Astrocyte (in vitro differentiated cells and primary cell): ENCODE measurements at regions not wholly inside any gene's neighbourhood (a gene's known extent, or its start where the extent isn't known, plus 50 kb on each side); places are given as distances from the start of the nearest gene placed in this dataset.
"Not testable (repeated sequence)": the region's sequence is repeated elsewhere in the genome, so short reads cannot be mapped to it uniquely, and the experiment has no call there.

ENCODE experiments used
- DNase-seq: peaks from one replicate; pipeline ENCODE4 v3.0.0-alpha.2; 2010; ENCODE audit warnings: low read depth
- FAIRE-seq: peaks from 2 replicates; lab custom pipeline; 2011; peaks lifted over from hg19 to GRCh38; lab: Jason Lieb, UNC
- H2AFZ ChIP-seq: 2 replicates; pipeline ENCODE4 v1.6.0; 2012; ENCODE audit warnings: low read depth, low read length, inconsistent platforms
- H3K27ac ChIP-seq: 2 replicates; pipeline ENCODE4 v1.5.1; 2011; ENCODE audit warnings: low read depth, low read length, inconsistent platforms
- H3K27me3 ChIP-seq: 2 replicates; pipeline ENCODE4 v1.6.0; 2011; ENCODE audit warnings: low read length, inconsistent platforms; ENCODE audit not compliant: insufficient read depth
- H3K36me3 ChIP-seq: 2 replicates; pipeline ENCODE4 v1.5.1; 2011; ENCODE audit warnings: low read length, inconsistent platforms; ENCODE audit not compliant: insufficient read depth
- H3K4me1 ChIP-seq: 2 replicates; pipeline ENCODE4 v1.5.1; 2011; ENCODE audit warnings: low read length, inconsistent platforms; ENCODE audit not compliant: insufficient read depth
- H3K4me2 ChIP-seq: 2 replicates; pipeline ENCODE4 v1.6.0; 2012; ENCODE audit warnings: low read length, inconsistent platforms
- H3K4me3 ChIP-seq: 2 replicates; pipeline ENCODE4 v1.5.1; 2011; ENCODE audit warnings: low read depth, mild to moderate bottlenecking, low read length, inconsistent platforms; ENCODE audit not compliant: insufficient read depth
- H3K79me2 ChIP-seq: 2 replicates; pipeline ENCODE4 v1.6.0; 2012; ENCODE audit warnings: mild to moderate bottlenecking, low read length, inconsistent platforms; ENCODE audit not compliant: insufficient read depth
- H3K9ac ChIP-seq: 2 replicates; pipeline ENCODE4 v1.6.0; 2012; ENCODE audit warnings: mild to moderate bottlenecking, low read length, inconsistent platforms
- H3K9me3 ChIP-seq: 2 replicates; pipeline ENCODE4 v1.5.1; 2012; ENCODE audit warnings: low read depth, mild to moderate bottlenecking, low read length, inconsistent platforms; ENCODE audit not compliant: insufficient read depth
- H4K20me1 ChIP-seq: 2 replicates; pipeline ENCODE4 v1.6.0; 2012; ENCODE audit warnings: low read length, inconsistent platforms; ENCODE audit not compliant: insufficient read depth
- H3K27ac Mint-ChIP-seq: one replicate; pipeline ENCODE4 v1.8.0; 2021; ENCODE audit warnings: mild to moderate bottlenecking, mixed read lengths; ENCODE audit not compliant: unreplicated experiment
- H3K27me3 Mint-ChIP-seq: one replicate; pipeline ENCODE4 v1.8.0; 2021; ENCODE audit warnings: low read depth, mixed read lengths; ENCODE audit not compliant: unreplicated experiment
- H3K36me3 Mint-ChIP-seq: one replicate; pipeline ENCODE4 v1.8.0; 2021; ENCODE audit warnings: low read depth, mixed read lengths; ENCODE audit not compliant: unreplicated experiment
- H3K4me1 Mint-ChIP-seq: one replicate; pipeline ENCODE4 v1.8.0; 2021; ENCODE audit warnings: low read depth, mixed read lengths; ENCODE audit not compliant: unreplicated experiment
- H3K4me3 Mint-ChIP-seq: one replicate; pipeline ENCODE4 v1.8.0; 2021; ENCODE audit warnings: mild to moderate bottlenecking, moderate library complexity, mixed read lengths; ENCODE audit not compliant: unreplicated experiment
- H3K9me3 Mint-ChIP-seq: one replicate; pipeline ENCODE4 v1.8.0; 2021; ENCODE audit warnings: mild to moderate bottlenecking, mixed read lengths; ENCODE audit not compliant: unreplicated experiment
- CTCF ChIP-seq: IDR thresholded peaks from 2 replicates; pipeline ENCODE4 v1.5.1; 2011; ENCODE audit warnings: low read depth, mild to moderate bottlenecking, inconsistent platforms, low read length, moderate library complexity; ENCODE audit not compliant: insufficient read depth
- EZH2 ChIP-seq: IDR thresholded peaks from 2 replicates; pipeline ENCODE4 v1.6.1; 2012; ENCODE audit warnings: mild to moderate bottlenecking, low read length, inconsistent platforms; ENCODE audit not compliant: insufficient read depth

GRCh38 chr5:62828742-62829603 is 250.4 kb downstream of the LRRC70 start:
- no peaks in the 10 kb centered on the region for H3K9me3 ChIP-seq
- Mint-ChIP-seq H3K9me3 (no peaks in the 10 kb centered on the region), H3K4me3 (no peak overlapping the region), H3K4me1 (no peaks in the 10 kb centered on the region), H3K36me3 (no peaks in the 10 kb centered on the region), H3K27ac (no peak overlapping the region), H3K27me3 (no peaks in the 10 kb centered on the region)
- H3K27me3 ChIP-seq: no peaks in the 10 kb centered on the region
- no peaks in the 10 kb centered on the region for H4K20me1 ChIP-seq
- no peak for TF ChIP-seq CTCF
- TF ChIP-seq EZH2: no peak
- no peak overlapping the region for H3K4me3 ChIP-seq
- no peak overlapping the region for H2AFZ ChIP-seq
- H3K4me1 ChIP-seq: no peaks in the 10 kb centered on the region
- no peaks in the 10 kb centered on the region for H3K36me3 ChIP-seq
- no peak for FAIRE-seq
- H3K4me2 ChIP-seq: no peak overlapping the region
- no peak overlapping the region for H3K27ac ChIP-seq
- no peak overlapping the region for H3K9ac ChIP-seq
- DNase-seq: no peak
- H3K79me2 ChIP-seq: no peaks in the 10 kb centered on the region

GRCh38 chr5:62825623-62826220 is 247.1 kb downstream of the LRRC70 start:
- H4K20me1 ChIP-seq: no peaks in the 10 kb centered on the region
- no peak for FAIRE-seq
- DNase-seq: no peak
- Mint-ChIP-seq H3K4me1 (no peaks in the 10 kb centered on the region), H3K4me3 (no peak overlapping the region), H3K27me3 (no peaks in the 10 kb centered on the region), H3K27ac (no peak overlapping the region), H3K36me3 (no peaks in the 10 kb centered on the region), H3K9me3 (no peaks in the 10 kb centered on the region)
- no peaks in the 10 kb centered on the region for H3K9me3 ChIP-seq
- TF ChIP-seq EZH2 (no peak), CTCF (no peak)
- H3K27ac ChIP-seq: no peak overlapping the region
- no peaks in the 10 kb centered on the region for H3K4me1 ChIP-seq
- H3K79me2 ChIP-seq: no peaks in the 10 kb centered on the region
- no peak overlapping the region for H2AFZ ChIP-seq
- no peaks in the 10 kb centered on the region for H3K36me3 ChIP-seq
- no peak overlapping the region for H3K9ac ChIP-seq
- H3K4me2 ChIP-seq: no peak overlapping the region
- no peaks in the 10 kb centered on the region for H3K27me3 ChIP-seq
- no peak overlapping the region for H3K4me3 ChIP-seq

- H3K27ac ChIP-seq: no peak overlapping the region
- H2AFZ ChIP-seq: no peak overlapping the region
- no peak overlapping the region for H3K4me3 ChIP-seq
- no peaks in the 10 kb centered on the region for H4K20me1 ChIP-seq
- no peaks in the 10 kb centered on the region for H3K79me2 ChIP-seq
- TF ChIP-seq CTCF: no peak
- no peak for FAIRE-seq
- Mint-ChIP-seq H3K4me3 (no peak overlapping the region), H3K27me3 (no peaks in the 10 kb centered on the region), H3K9me3 (no peaks in the 10 kb centered on the region), H3K27ac (no peak overlapping the region), H3K36me3 (no peaks in the 10 kb centered on the region), H3K4me1 (no peaks in the 10 kb centered on the region)
- H3K27me3 ChIP-seq: no peaks in the 10 kb centered on the region
- no peaks in the 10 kb centered on the region for H3K36me3 ChIP-seq
- H3K4me2 ChIP-seq: no peak overlapping the region
- H3K9ac ChIP-seq: no peak overlapping the region
- H3K4me1 ChIP-seq: no peaks in the 10 kb centered on the region
- no peaks in the 10 kb centered on the region for H3K9me3 ChIP-seq
- no peak for DNase-seq
These were observed 246.3 kb downstream of the LRRC70 start for GRCh38 chr5:62824936-62825335.

- H3K27me3 ChIP-seq, H3K9me3 Mint-ChIP-seq, H3K9ac ChIP-seq, FAIRE-seq, H3K4me1 ChIP-seq, H3K9me3 ChIP-seq, DNase-seq, H3K4me2 ChIP-seq, H4K20me1 ChIP-seq, H3K27me3 Mint-ChIP-seq, H3K4me3 Mint-ChIP-seq, H3K27ac Mint-ChIP-seq, H2AFZ ChIP-seq, H3K79me2 ChIP-seq, H3K36me3 ChIP-seq, H3K4me3 ChIP-seq, H3K27ac ChIP-seq, H3K4me1 Mint-ChIP-seq, H3K36me3 Mint-ChIP-seq: not testable (repeated sequence)
These were observed 238.4 kb downstream of the LRRC70 start for GRCh38 chr5:62817043-62817442.
